HG03521 (cell line): ENCODE measurements at regions not wholly inside any gene's neighbourhood (a gene's known extent, or its start where the extent isn't known, plus 50 kb on each side); places are given as distances from the start of the nearest gene placed in this dataset.

ENCODE experiments used
- ATAC-seq: cut with Tn5 transposase; IDR thresholded peaks from one replicate; pipeline ENCODE4 v1.9.1; 2021; ENCODE audit warnings: mild to moderate bottlenecking, moderate library complexity; ENCODE audit not compliant: unreplicated experiment

DNA sequence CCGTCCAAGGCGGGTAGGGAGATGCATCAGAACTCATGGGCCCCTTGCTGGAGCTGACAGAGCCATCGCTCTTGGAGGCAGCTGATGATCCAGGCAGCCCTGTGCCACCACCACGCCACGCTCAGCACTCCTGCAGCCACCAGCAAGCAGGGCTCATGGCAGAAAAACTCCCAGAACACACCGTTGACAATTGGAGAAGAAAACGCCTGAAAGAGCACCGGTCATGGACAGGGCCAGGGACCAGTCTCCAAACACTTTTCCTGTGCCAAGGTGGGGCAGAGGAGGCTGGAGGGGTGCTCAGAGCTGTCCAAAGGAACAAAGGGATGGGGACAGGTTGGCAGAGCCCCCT is 132.2 kb downstream of the FOXL1 start:
- ATAC-seq, result no peak

DNA sequence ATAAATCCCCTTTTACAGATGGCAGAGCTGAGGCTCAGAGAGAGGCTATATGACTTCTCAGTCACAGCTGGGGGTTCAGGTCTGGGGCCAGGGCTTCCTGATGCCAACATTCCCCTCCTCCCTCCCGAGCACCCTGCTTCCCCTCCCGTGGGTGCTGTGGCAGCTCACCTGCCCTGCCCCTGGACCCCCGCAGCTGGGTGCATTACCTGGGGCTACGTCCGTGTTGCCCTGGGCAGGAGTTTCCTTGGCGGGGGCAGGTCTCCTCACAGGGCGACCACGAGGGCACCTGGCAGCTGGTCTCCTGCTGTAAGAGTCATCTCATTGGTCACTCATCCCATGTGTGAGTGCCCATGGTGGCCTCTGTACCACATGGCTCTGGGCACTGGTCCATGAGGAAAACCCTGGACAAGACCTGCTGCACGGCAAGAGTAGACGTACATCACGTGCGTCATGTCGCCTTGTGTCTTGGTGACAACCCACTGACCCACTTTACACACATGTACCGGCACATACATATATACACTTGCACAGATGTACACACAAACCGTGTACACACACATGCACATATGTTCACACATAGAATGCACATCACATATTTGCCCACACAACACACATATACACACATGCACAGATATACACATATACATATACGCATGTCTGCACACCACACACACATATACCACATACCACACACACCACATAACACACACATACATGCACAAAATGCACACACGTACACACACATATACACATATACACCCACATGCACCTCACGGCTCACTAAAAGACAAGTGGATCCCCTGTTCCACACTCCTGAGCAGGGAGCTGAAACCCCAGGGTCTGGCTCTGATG is 134.0 kb downstream of the FOXL1 start:
- ATAC-seq, result no peak

DNA sequence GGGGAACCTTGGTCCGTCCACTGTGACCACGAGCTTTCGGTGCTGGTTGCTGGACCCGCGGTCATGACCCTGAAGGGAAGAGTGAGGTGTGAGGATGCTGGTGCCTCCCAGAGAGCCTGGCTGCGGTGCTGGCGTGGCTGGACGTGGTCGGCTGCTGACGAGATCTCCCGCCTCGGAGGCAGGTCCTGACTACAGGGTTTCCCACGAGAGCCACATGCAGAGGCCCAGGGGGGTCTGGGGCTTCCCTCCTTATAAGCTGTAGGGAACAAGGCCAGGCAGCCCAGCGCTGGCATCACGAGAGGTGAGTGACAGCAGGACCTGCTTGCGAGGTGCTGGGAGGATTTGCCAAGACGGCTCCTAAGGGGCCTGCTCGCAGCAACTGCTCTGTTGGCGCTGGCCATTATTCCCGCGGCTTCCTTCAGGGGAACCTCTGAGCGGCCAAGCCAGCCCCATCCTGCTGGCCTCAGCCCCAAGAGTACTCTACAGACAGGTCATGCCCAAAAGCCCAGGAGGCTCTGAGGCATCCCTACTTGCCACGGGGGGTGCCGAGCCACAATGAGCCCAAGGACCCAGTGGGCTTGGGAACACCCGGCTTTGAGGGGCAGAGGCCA is 134.8 kb downstream of the FOXL1 start:
- ATAC-seq, result no peak

GRCh38 chr16:86714166-86714565 is 135.8 kb downstream of the FOXL1 start:
- ATAC-seq, result no peak

- no peak for ATAC-seq
Observed at GRCh38 chr16:86716649-86717048, 138.3 kb downstream of the FOXL1 start.

DNA sequence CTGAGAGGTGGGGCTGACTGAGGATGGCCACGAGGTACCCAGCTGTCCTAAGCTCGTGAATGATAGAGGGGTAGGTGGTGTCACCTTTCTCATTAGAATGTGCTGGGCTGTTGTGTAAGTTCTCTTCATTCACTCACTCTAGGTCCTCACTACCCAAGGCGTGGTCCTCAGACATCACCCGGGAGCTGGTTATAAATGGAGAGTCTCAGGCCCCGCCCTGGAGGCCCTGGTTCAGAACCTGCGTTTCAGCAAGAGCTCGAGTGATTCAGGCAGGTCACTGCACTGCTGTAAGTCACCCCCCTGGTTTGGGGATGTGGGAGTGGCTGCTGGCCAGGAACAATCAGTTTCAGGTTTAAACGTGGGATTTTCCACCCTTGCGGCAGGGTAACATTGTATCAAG is 139.8 kb downstream of the FOXL1 start:
- ATAC-seq, result no peak

DNA sequence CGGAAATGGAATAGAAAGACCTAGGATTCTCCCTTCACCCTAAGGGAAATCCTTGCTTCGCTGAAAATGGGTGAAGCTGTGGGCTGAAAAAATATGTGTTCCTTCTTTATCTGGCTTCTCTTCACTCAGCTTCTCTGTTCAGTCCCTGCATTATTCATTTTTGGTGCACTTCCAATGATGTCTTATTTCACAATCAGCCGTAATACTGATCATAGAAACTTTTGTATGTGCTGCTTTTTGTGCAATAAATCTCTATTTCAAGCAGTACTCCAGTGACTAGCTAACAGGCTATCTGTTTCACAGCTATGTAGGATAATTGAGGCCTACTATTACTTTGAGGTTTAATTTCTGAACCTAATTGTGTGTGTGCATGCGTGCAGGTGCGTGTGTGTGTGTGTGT is 144.6 kb downstream of the FOXL1 start:
- ATAC-seq, result no peak

GRCh38 chr16:86723689-86724088 is 145.3 kb downstream of the FOXL1 start:
- no peak for ATAC-seq

GRCh38 chr16:86725401-86725800 is 147.1 kb downstream of the FOXL1 start:
- ATAC-seq, result no peak

DNA sequence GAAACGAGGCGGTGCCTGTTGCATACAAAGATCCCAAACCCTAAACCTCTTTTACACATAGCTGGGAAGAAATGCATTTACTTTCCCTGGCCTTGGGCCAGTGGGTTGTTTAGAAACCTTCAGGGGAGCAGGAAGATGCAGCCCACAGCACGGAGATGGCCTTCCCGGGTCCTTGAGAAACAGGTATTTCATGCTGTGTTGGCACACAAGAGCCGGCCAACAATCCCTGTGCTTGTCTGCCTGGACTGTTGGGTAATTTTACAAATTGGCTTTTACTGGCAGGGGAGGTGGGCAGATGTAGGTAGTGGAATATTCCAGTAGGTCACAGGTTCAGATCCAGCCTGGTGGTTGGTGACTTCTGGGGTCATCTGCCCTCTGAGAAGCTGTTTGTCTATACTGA is 148.0 kb downstream of the FOXL1 start:
- ATAC-seq, result no peak

GRCh38 chr16:86727131-86727530 is 148.8 kb downstream of the FOXL1 start:
- ATAC-seq, result no peak

GRCh38 chr16:86727632-86728031 is 149.3 kb downstream of the FOXL1 start:
- no peak for ATAC-seq

- ATAC-seq, result no peak
Observed at GRCh38 chr16:86729686-86730085, 151.3 kb downstream of the FOXL1 start.

DNA sequence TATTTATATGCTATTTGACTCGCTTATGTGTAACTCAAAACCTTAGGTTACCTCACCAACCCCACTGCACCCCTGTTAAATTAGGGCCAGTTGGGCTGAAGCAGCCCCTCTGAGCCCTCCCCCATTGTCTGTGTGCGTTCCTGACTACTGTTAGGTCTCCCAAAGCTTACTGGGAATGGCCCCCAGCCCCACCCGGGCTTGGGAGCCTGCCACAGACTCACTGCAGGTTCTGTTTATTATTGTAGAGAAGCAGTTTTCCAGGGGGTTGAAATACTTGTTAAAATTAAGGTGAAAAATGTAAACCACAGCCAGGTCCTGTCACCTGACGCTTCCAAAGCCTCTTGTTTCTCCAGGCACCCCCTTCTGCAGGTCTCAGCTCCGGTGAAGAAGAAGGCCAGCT is 151.7 kb downstream of the FOXL1 start:
- ATAC-seq, result no peak

GRCh38 chr16:86730597-86730996 is 152.2 kb downstream of the FOXL1 start:
- no peak for ATAC-seq

DNA sequence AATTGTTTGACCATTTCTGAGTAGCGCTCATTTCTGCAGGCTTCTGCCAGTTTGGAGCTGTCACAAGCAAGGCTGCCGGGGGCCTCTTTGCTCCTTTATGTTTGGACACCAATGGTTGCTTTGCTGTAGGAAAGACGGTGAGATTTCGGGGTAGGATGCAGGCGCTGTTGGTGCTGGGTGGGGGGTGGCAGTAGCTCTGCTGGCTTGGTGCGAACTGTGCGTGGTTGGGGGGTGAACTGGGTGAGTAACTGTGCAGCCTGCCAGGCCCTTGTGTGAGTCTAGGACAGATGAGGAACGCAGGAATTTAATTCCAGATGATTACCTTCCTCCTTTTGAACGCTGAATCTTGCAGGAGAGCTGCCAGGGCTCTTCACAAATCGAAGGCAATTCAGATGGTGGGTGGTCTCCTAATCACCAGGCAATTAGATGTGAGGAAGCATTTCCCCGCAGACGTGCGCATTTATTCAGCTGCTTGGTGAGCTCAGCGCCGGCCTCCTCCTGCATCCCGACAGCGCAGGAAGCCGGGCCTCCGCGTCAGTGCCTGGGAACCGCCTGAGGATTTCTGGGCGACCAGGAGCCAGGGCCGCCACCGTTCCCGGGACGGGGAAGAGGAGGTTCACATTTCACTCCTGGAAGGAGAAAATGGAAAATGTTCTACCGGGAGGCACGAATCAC is 154.4 kb downstream of the FOXL1 start:
- no peak for ATAC-seq

- ATAC-seq, result no peak
Observed at GRCh38 chr16:86733546-86734254, 155.4 kb downstream of the FOXL1 start.

- ATAC-seq, result no peak
Observed at GRCh38 chr16:86734543-86735460, 156.5 kb downstream of the FOXL1 start.

DNA sequence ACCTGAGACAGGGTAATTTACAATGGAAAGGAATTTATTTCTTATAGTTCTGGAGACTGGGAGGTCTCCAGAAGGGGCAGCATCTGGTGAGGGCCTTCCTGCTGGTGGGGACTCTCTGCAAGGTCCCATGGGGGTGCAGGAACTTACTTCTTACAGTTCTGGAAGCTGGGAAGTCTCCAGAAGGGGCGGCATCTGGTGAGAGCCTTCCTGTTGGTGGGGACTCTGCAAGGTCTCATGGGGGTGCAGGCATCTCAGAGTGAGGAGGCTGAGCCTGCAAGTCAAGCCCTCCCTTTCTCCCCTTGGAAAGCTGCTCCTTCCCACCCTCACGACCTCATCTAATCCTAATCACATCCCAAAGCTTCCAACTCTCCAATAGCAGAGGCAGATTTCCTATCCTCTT is 157.4 kb downstream of the FOXL1 start:
- no peak for ATAC-seq

GRCh38 chr16:86736502-86736901 is 158.2 kb downstream of the FOXL1 start:
- no peak for ATAC-seq
